IPS-NIHi7 (cell line): ENCODE measurements at regions not wholly inside any gene's neighbourhood (a gene's known extent, or its start where the extent isn't known, plus 50 kb on each side); places are given as distances from the start of the nearest gene placed in this dataset.

Experiments used
- DNase-seq: peaks from one replicate; pipeline ENCODE4 v3.0.0; 2012; ENCODE audit warnings: mixed read lengths; ENCODE audit errors: extremely low spot score

DNA sequence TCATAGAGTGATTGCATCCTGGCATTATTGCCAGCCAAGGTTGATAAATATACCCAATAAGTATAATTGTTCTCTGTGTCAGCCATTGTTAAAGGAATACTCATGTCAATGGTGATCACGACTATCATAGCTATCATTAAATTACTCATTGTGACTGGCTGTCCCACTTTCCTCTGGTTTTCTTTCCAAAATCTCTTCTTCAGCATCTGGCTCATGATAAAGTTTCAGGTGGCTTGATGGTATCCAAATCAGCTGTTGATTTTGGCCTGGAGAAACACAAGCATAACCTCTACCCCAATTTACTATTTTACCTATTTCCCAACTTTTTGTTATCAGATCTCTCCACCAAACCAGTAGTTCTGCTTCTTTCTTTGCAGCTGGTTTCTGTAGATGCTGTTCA, 67.1 kb upstream of the SPIN2A start:
- no peak for DNase-seq

DNA sequence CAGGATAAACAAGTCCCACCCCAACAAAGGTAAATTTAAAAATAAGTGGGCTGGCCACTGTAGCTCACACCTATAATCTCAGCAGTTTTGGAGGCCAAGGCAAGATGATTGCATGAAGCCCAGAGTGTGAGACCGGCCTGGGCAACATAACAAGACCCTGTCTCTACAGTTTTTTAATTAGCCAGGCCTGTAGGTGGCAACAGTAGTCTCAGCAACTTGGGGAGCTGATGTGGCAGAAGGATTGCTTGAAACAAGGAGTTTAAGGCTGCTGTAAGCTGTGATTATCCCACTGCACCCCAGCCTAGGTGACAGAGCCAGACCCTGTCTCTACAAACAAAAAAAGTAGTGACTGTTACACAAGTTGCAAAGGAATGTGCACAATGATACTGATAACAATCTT, 74.6 kb upstream of the FAAH2 start:
- no peak for DNase-seq

DNA sequence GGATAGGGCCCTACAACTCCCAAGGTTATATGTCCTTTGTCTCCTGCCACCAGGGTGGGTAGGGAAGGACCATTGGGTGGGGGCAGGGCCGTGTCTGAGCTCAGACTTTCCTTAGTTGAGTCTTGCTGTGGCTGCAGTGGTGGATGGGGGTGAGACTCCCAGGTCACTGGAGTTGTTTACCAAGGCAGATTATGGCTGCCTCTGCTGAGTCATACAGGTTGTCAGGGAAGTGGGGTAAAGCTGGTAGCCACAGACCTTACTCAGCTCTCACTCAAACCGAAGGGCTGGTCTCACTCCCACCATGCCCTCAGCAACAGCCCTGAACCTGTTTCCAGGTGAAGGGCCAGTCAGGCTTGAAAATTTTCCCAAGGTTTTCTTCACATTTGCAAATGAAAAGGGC, 58.8 kb upstream of the FAAH2 start:
- peak; percentile 12 for DNase-seq

DNA sequence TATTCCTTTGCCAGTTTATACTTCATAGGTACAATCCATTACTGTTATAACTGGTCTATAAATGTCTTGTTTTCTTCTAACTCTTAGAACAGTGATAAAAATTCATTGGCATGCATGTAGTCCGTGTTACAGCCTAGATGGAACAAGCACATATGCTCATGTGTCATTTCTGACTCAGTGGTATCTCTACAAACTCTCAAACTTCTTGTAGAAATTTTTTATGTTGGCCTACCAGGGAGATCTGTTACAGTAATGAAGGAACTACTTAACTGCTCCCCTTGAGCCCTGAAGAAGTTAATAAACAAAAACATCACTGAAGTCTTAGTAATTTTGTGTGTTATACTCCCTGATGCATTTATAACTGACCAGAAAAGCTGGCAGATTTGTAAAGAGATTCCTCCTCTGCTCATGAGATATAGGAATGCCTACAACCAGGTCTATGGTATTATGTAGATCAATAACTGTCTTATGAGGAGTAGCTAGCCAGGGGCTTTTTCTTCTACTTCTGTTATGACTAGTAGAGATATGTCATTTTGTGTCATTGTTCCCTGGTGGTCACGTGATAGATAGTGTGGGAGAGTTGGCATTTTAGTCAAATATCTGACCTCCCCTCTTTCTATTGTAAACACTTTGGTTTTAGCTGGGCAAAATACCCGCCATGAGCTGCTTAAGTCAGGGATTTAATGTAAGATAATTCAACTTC, 53.7 kb upstream of the FAAH2 start:
- no peak for DNase-seq
